TTC549 (cell line): ENCODE measurements at regions not wholly inside any gene's neighbourhood (a gene's known extent, or its start where the extent isn't known, plus 50 kb on each side); places are given as distances from the start of the nearest gene placed in this dataset.

ENCODE experiments used
- FAIRE-seq: peaks from 2 replicates; lab custom pipeline; 2012; peaks lifted over from hg19 to GRCh38; lab: Jason Lieb, UNC

DNA sequence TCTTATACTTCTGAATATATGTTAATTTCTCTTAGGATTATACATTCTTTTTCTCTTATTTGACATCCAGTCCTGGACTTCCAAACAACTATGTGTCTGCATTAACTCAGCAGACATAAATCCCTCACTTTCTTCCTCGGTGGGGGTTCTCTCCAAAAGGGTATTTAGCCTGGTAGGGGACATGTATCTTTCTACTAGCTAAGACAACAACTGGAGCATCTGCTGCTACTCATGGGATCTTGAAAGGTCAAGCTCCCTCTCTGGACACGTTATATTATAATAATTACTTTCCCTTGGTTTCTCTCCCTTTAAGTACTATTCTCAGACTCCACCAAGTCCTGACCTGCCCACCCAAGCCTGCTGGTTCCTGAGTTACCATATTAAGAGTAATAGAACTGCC is 983.7 kb upstream of the FLRT2 start:
- no peak for FAIRE-seq

DNA sequence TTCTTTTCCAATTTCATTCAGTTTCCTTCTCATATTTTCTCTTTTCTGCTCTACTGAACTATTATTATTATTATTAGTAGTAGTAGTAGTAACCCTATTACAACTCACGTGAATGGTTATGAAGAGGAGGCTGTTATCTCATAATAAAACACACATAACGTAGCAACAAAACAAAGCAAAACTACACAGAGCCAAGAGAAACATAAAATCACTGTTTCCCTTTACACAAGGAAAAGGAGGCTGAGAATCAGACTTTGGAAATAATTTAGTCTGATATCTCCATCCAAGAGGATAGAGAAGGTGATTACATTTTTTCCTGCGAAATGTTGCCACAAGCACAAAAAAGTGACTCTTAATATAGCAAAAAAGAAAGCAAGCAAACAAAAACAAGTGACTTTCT is 975.8 kb upstream of the FLRT2 start:
- FAIRE-seq = no peak

DNA sequence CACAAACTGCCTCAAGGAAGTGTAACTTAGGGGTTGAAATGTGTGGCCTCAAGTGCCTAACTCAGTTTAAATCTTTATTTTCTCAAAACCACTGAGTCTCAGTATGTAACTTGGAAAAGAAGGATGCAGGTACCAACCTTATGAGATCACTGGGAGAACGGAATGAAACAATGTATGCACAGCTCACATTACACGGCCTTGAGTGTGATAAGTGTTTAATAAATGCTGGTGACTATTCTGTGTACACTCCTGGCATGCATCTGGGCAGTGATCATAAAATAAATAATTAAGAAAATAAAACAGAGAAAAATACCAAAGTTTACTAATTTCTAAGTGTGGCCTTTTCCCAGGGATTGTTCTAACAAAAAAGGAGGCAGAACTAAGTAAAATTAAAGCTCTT is 974.5 kb upstream of the FLRT2 start:
- no peak for FAIRE-seq

DNA sequence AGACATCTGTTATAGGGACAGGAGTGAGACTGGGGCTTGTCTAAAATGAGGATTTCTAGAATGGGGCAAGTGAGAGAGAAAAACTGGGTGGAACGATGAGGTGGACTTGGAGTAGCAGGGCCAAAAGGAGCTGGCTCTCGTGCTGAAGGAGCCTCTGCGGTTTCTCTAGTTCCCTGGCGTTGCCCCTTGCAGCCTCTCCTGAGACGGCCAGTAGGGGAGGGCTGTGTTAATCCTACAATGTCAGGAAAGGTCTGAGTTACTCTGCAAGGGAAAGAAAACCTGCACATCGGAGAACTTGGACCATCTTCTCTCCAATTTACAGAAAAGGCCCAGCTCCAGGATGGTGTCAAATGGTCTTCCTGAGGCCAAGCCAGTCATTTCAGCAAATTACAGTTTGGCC is 963.8 kb upstream of the FLRT2 start:
- FAIRE-seq = no peak

DNA sequence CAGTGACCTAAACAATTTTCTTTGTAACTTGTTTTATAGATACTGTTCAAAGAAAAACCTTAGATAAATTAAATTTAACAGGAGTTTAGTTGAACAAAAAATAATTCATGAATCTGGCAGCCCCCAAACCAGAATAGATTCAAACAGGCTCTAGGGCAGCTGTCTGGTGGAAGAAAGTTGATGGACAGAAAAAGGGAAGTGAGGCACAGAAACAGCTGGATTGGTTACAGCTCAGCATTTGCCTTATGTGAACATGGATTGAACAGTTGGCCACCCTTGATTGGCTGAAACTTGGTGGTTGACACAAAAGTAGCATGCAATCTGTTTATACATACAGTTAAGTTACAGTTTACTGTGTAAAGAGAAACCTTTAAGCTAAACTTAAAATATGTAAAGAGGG is 954.3 kb upstream of the FLRT2 start:
- no peak for FAIRE-seq

DNA sequence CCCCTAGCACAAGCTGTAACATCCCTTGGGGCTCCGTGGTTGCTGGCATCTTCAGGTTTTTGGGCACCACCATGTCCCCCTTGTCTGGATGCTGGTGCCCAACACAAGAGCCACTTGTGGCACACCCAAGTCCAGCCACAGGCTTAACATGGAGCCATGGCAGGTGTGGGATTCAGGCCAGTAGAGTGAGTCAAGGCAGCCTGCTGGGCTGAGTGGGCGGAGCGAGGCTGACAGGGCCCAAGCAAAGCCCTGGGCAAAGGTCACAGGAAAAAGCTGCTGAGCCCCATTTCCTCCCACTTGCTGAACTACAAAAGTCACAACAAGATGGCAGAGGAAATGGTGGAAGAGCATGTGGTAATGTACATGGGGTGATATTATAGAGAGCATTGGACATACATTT is 950.7 kb upstream of the FLRT2 start:
- no peak for FAIRE-seq

DNA sequence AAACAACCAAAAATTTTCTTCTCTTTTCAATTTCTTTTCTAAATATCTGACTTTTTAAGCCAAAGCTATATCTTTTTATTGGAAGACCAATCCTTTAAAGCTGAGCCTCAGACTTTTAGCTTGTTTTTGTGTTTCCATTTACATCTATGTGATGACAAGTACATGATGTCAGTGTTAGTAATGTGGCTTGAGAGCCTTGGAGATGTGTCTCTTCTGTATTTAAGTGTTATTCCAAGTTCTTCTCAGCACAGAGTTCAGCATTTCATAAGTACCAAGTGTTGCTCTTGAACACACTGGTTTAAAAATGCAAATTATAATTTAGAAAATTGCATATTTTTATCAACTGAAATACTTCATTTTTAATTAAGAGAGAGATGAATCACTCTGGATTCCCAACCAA is 948.9 kb upstream of the FLRT2 start:
- no peak for FAIRE-seq

DNA sequence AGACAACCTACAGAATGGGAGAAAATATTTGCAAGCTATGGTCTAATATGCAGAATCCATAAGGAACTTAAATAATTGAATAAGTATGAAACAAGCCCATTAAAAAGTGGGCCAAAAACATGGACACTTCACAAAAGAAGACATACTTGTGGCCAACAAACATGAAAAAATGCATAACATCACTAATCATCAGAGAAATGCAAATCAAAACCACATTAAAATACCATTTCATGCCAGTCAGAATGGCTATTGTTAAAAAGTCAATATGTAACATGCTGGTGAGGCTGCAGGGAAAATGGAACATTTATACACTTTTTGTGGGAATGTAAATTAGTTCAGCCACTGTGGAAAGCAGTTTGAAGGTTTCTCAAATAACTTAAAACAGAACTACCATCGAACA is 945.4 kb upstream of the FLRT2 start:
- FAIRE-seq = no peak

DNA sequence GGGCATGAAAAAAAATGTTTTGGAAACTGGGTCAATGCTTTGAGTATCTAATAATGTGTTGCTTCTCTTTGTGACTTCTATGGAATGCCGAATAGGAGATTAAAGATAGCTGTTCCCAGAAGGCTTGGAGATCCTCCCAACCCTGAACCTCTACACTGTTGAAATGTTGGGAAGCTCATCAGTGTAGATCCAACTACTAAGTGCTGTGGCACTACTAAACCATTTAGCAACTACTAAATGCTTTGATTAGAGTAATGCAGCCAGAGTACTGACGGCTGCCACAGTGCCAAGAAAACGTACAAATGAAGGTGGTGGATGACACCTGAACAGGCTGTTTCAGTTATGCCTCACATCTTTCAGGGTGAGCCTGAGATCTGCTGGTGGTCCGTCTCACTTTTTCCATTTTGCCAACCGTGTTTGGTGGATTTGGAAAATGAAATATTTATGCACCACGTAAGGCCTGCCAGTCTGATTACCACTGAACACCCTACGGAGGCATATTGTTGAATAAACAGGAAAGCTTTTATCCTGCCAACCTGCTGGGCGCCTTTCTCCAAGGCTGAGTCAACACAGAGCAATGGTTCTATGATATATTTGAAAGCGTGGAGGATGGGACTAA is 938.0 kb upstream of the FLRT2 start:
- no peak for FAIRE-seq

DNA sequence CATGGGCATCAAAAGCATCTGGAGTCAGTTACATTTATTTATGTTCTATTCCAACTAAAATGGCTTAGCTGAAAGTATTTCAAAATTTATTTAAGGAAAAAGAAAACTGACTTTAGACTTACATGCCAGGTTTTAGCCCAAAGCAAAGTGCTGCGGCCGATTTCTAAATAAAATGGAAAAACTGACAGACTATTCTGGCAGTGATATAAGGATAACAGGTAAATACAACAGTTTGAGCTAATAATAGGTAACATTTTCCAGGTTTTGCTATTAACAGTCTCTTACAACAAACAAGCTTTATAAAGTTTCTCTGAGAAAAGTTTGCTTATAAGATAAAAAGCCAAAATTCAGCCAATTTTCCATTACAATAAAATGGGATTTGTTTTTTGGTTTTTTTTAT is 937.2 kb upstream of the FLRT2 start:
- FAIRE-seq = no peak

DNA sequence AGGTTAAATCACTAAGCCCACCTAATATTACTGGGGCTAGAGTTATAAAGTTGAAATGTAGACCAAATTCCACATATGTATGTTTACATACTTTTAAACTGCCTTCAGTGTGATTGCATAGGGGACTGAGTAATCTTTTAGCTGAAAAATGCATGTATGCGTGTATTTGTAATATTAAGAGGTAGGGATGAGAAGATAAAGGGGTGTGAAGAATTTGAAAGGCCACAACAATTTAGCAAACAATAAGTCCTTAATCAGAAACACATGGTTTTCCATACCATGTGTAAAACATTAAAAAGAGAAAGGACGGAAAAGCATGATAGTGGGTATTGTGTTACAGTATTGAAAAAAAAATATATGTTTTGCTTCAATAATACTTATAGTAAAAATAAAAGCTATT is 919.9 kb upstream of the FLRT2 start:
- FAIRE-seq = no peak

DNA sequence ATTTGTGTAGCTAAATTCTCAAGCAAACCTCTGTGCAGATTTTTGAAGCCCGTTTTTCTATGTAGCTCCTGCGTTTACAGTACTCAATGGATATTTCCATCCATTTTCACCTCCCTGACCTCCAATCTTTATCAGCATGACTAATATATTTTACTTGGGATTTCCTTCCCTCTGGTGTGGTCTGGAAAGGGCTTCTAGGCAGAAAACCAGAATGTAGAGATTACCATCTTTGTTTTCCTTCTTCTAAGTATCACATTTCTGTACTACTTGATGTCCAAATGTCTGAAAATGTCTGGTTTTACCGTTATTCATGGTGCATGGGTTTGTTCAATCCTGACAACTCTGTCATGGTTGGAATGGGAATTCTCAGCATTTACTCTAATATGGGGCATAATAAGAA is 907.6 kb upstream of the FLRT2 start:
- FAIRE-seq = no peak

DNA sequence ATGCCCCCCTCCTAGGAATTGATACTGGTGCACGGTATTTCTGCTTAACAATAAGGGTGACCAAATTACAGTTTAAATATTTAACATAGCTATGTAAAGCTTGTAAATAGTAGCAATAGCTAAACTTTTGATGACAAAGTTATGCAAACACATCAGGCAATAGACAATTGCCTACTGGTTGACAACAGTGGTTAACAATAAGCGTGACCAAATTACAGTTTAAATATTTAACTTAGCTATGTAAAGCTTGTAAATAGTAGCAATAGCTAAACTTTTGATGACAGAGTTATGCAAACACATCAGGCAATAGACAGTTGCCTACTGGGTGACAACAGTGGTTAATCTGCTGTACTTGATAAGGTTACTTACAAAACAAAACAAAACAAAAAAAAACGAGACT is 886.5 kb upstream of the FLRT2 start:
- no peak for FAIRE-seq

DNA sequence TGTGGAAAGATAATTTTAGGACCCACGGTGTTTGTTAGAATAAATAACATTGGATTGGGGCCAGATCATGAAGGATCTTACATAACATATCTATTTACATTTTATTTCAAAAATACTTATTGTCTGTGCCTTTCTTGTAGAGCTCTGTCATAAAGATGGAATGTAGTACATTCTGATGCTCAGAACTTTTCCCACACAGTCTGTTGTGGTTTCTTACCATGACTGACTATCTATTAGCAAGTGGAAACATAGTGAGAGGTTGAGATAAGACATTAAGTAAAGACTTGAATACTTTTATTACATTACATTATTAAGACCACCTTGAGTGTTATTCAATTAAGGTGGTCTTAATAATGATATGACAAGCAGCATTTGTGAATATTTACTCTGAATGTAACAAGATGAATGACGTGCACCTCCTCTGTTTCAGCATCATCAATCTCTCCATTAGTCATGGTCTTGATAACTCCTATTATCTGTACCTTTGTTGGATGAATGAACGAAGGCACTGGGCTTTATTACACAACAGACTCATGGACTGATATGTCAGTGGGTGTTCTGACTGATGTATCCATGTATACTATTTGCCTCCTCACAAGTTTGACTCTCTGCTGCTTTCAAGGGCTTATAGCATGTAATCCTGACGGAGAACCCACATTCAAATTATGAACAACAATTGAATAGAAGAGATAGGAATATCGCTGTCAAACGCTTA is 883.0 kb upstream of the FLRT2 start:
- FAIRE-seq = no peak

DNA sequence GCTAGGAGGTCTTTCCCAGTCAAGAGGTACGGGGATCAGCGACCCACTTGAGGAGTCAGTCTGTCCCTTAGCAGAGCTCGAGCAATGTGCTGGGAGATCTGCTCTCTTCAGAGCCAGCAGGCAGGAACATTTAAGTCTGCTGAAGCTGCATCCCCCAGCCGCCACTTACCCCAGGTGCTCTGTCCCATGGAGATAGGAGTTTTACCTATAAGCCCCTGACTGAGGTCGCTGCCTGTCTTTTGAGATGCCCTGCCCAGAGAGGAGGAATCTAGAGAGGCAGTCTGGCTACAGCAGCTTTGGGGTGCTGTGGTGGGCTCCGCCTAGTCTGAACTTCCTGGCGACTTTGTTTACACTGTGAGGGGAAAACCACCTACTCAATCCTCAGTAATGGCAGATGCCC is 874.9 kb upstream of the FLRT2 start:
- no peak for FAIRE-seq

DNA sequence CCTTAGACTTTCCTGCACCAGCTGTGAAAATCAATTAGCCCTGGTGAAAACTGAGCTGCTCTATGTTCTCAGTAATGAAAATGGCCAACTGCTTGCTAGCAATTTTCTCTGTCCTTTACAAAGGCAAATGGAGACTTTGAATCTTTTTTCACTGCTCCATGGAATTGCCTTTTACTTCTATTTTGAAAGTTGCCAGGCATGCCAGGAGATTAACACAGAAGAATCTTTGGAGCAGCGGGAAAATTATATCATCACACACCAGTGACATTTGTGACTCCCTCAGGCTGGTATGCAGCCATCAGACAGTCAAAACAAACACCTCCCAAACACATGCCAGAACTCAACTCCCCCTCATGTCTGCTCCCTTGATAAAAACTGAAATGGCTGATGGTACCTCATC is 872.0 kb upstream of the FLRT2 start:
- no peak for FAIRE-seq

DNA sequence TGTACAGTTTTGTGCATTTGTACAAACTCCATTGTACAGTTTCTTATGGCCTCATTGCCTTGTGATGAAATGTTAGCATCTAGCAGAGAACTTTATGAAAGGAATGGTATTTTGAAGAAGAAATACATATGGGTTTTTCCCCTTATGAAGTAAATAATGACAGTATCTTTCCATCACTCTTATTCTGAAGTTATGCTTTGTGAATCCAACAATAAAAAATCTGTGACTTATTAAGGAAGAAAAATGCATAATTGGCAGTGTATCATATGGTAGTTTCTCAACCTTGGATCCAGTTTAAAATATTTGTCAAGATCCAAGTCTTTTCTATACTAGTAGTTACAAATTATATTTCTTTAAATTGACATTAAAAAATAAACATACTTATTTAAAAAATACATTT is 859.1 kb upstream of the FLRT2 start:
- FAIRE-seq = no peak

DNA sequence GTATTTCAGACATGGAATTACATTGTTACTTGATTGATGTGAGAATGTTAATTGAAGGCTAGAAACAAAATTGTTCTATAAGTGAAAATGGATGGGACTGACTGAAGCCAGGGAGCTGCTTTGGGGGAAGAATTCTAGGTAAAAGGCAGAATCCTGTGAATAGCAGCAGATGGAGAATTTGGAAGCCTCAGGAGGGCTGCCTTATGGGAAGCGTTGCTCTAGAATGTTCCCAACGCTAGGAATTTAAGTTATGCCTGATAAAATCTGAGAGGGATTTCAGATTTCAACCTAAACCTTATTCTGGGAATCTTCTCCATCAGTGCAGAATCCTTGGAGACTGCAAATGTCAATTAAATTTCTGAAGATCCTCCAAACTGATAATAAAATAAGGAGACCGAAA is 858.2 kb upstream of the FLRT2 start:
- no peak for FAIRE-seq

DNA sequence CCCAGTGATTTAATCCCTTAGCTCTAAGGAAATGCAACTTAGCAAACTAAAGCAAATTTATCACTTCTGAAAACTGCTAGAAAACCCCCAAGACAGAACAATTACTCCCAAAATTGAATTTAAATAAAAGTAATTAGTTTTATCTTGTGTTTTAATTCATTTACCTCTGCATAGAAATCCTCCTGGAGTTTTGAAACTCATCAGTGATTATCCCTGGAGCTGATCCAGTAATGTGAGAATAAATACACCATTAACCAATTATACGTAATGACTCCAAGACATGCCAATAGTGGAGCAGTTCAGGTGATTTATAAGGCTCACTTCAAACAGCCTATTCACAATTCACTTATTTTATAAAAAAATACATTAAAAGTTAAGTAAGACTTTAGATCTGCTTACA is 855.3 kb upstream of the FLRT2 start:
- FAIRE-seq = no peak

DNA sequence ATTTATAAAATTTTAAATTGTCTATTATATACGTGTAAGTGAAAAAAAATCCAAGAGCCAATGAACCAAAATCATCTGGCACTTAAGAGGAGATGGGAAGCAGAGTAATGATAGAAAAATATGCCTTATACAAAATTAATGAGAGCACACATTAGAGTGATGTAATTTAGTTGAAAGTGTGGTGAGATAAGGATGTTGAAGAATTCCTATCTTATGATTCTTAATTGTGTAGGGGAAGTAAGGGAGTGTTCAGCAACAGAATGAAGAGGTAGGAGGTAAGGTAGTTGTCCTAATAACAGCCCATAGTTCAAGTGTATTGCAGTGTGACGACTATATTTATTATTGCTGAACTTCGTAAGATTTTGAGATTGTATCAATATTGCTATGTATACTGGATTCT is 843.4 kb upstream of the FLRT2 start:
- FAIRE-seq = no peak

DNA sequence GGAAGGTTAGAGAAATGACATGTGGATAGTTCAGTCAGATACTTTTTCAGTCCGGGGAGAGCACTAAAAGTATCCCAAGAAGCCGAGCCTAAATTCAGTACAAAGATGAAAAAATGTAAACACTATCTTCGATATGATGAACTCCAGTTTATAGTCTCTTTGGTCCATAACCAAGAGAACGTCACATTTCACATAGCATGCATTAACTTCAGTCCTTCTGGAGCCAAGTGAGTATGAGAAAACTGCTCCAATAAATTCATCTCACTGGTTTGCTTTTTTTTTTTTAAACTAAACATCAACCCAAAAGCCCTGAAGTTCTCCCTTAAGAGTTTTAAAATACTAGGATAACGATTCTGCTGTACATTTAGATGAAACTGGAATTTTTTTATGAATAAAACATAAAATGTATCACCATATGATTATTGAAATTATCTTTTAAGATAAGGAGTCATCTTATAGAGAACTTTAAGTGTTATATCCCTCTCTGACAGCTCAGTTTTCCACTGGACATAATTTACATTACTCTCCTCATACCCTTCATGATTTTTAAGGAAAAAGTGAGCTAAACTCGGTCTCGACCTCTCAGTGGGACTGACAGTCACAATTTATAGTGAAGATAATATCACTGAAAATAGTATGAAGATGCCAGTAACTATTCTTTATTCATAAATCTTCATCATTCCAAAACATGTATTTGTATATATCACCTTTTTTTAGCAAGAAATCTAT is 841.5 kb upstream of the FLRT2 start:
- no peak for FAIRE-seq

DNA sequence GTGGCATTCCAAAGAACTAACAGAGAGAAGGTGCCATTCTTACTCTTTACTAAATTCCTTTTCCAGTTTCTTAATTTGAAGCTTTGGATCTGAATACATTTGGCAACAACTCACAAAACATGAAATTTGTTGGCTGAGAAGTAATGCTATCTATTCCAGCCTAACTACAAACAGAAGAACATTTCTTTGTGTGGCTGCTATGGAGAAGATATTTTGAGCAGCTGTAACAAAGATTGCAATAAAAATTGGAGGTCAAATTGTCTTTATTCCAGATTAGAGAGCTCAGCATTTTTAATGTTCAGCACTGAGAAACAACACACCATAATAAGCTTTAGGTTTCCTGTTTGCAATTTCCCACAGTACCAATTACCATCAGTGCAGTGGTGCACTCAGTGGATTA is 835.8 kb upstream of the FLRT2 start:
- FAIRE-seq = no peak

DNA sequence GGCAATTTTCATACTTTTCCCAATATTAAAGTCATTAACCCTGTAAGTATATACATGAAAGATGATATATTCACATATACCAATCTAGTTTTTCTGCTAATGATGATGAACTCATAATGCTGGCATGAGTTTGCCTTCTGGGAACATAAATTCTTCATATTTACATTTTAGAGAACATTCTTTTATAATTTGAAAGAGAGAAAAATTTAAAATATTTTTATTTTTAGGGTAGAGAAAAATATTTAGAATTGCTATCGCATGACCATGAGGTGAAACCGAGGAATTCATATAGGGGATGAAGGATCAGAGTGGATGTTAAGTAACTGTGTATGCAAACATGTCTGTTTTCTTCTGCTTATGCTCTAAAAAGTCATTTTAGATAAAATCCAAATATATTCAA is 825.3 kb upstream of the FLRT2 start:
- FAIRE-seq = no peak

DNA sequence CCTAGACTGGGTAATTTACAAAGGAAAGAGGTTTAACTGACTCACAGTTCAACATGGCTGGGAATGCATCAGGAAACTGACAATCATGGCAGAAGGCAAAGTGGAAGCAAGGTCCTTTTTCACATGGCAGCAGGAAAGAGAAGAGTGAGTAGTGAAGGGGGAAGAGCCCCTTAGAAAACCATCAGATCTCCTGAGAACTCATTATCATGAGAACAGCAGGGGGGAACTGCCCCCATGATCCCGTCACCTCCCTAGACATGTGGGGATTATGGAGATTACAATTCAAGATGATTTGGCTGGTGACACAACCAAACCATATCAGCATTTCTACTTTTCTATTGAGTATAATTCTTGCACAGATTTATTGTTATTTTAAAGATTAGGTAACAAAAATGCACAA is 822.1 kb upstream of the FLRT2 start:
- FAIRE-seq = no peak
